ENCODE measurements at regions not wholly inside any gene's neighbourhood (a gene's known extent, or its start where the extent isn't known, plus 50 kb on each side); places are given as distances from the start of the nearest gene placed in this dataset.

DNA sequence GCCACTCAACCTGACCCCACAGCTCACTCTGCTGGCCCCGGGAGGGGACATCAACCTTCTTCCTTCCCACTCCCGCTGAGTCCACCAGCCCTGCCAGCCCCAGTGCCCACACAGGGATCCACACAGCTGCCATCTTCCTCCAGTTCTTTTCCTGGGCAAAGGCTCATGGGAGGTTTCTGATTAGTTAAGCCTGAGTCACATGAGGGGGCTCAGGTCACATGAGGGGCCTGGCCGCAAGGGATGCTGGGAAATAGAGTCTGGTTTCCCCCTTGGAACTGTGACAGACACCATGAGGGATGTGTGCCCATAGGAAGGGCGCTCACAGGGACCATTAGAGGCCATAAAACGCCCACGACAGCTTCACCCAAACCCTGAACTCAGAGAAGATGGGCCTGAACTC, 228.7 kb upstream of the SFSWAP start:
- Histone ChIP-seq H2AFZ (ENCODE audit: low read depth, low read length) (no peak overlapping the region), H3K4me3 (ENCODE audit: low read length) (no peak overlapping the region), H3K36me3 (ENCODE audit: insufficient read depth, low read length) (no peaks in the 10 kb centered on the region), H3K27me3 (ENCODE audit: insufficient read depth, low read length) (no peaks in the 10 kb centered on the region), H3K9me3 (ENCODE audit: low read length) (no peaks in the 10 kb centered on the region), H3K4me1 (ENCODE audit: insufficient read depth, low read length) (no peaks in the 10 kb centered on the region)

DNA sequence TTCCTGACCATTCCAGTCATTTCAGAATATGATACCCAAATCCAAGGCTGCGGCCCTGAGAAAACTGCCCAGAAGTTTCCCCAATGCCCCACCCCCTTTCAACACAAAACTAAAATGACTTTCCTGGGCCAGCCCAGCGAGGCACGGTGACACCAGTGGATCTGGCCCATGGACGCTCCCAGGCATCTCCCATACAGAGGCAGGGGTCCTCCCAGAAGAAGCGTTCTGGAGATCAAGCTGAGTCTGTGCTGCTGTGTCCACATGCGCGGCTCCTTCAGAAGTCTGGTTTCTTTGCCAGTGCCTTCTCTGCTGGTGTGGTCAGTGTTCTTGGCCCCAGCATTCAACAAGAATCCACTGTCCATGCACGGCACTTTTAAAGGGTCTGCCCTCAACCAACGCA, 228.2 kb upstream of the SFSWAP start:
- Histone ChIP-seq H3K36me3 (ENCODE audit: insufficient read depth, low read length) (no peaks in the 10 kb centered on the region), H3K4me1 (ENCODE audit: insufficient read depth, low read length) (no peaks in the 10 kb centered on the region), H2AFZ (ENCODE audit: low read depth, low read length) (no peak overlapping the region), H3K27me3 (ENCODE audit: insufficient read depth, low read length) (no peaks in the 10 kb centered on the region), H3K4me3 (ENCODE audit: low read length) (no peak overlapping the region), H3K9me3 (ENCODE audit: low read length) (no peaks in the 10 kb centered on the region)

DNA sequence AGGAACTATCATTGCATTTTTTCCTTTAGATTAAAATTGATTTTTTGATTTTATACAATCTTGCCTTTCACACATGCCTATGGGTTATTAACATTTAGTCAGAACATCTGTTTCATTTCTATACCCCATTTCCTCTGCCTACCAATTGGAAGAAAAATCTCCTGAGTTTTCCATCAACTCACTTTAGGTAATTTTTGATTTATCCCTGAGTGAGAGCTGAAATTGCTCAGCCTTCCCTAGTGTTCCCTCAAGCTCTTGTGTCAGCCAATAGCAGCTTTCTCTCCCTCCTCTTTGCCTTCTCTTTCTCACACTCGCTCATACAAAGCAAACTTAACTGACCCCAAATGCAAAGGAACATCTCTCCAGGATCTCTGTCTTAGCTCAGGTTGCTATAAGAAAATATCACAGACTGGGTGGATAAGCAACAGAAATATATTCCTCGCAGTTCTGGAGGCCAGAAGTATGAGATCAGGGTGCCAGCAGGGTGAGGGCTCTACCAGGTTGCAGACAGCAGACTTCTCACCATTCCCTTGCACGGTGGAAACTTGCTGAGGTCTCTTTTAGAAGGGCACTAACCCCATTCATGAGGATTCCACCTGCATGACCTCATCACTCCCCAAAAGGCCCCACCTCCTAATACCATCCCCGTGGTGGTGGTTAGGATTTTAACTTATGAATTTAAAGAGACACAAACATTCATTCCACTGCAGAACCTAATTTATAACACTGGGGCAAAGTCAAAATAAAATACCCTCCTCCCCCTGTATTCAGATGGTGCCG, 224.2 kb upstream of the SFSWAP start:
- no peaks in the 10 kb centered on the region for H3K9me3 ChIP-seq (ENCODE audit: low read length)
- no peaks in the 10 kb centered on the region for H3K27me3 ChIP-seq (ENCODE audit: insufficient read depth, low read length)
- H3K36me3 ChIP-seq (ENCODE audit: insufficient read depth, low read length) = no peaks in the 10 kb centered on the region
- no peaks in the 10 kb centered on the region for H3K4me1 ChIP-seq (ENCODE audit: insufficient read depth, low read length)
- no peak overlapping the region for H3K4me3 ChIP-seq (ENCODE audit: low read length)
- no peak overlapping the region for H2AFZ ChIP-seq (ENCODE audit: low read depth, low read length)

DNA sequence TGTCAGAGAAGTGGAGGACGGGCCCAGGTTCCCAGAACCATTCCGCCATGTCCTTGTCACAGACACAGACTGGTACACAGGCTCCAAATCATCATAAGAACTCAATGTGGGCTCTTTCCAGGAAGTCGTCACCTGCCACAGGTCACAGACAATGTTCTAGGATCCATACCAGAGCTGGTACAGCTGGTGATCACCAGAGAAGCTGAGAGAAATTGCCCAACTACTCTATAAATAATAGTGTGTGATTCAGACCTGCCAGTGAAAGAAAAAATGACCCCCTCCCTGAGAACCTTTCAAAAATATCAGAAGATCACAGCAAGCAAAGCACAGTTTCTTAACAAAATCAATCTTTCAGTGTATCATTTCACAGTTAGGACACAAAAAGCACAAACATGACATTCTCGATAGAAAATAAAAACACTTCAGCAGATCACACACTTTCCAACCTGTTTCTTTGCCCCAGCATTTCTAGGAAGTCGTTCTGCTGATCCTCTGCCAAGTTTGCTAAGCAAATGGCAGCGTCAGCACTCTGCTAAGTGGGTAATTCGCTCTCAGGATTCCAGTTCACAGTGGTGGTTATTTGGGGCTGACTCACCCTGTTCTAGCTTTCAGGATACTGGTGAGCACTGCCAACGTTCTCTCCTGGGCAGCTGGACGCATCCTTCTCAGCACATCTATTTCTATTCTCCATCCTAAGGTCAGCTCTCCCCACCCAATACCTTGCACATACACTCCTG, 223.3 kb upstream of the SFSWAP start:
- Histone ChIP-seq H3K9me3 (ENCODE audit: low read length) (no peaks in the 10 kb centered on the region), H3K27me3 (ENCODE audit: insufficient read depth, low read length) (no peaks in the 10 kb centered on the region), H3K36me3 (ENCODE audit: insufficient read depth, low read length) (no peaks in the 10 kb centered on the region), H3K4me1 (ENCODE audit: insufficient read depth, low read length) (no peaks in the 10 kb centered on the region), H2AFZ (ENCODE audit: low read depth, low read length) (no peak overlapping the region), H3K4me3 (ENCODE audit: low read length) (no peak overlapping the region)

DNA sequence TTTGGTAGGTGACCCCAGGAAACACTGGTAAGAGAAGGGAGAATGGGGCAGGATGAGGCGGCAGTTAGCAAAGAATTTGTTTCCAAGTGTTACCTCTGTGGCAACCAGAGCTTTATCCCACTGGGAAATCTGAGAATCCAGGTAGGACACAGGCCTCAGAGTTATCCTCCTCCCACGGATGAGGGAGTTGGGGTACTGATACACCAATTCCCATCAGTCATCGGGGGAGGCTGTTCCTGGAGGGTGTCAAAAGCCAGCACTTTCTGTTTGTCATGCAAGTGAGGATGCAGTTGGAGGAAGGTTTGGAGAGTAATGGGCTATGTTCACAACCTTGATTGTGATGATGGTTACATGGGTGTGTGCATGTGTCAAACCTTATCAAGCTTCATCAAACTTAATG, 221.2 kb upstream of the SFSWAP start:
- H3K27me3 ChIP-seq (ENCODE audit: insufficient read depth, low read length) = no peaks in the 10 kb centered on the region
- no peak overlapping the region for H3K4me3 ChIP-seq (ENCODE audit: low read length)
- no peak overlapping the region for H2AFZ ChIP-seq (ENCODE audit: low read depth, low read length)
- no peaks in the 10 kb centered on the region for H3K9me3 ChIP-seq (ENCODE audit: low read length)
- H3K4me1 ChIP-seq (ENCODE audit: insufficient read depth, low read length) = no peaks in the 10 kb centered on the region
- H3K36me3 ChIP-seq (ENCODE audit: insufficient read depth, low read length) = no peaks in the 10 kb centered on the region

DNA sequence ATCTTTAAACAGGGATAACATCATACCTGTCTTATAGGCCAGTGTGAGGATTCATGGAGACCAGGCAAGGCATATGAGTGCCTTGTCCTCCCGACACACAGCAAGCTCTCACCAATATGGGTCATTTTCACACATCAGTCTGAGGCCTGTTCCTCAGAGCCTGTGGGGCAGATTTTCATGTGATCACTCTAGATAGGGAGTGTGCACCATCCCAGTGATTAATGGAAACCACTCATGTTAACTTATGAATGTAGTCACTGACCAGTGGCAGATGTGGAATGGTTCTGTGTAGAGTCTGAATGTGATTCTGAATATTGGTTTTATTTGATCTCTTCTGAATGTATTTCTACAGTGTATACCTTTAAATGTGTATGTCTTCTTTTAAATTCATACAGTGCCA, 219.7 kb upstream of the SFSWAP start:
- no peaks in the 10 kb centered on the region for H3K9me3 ChIP-seq (ENCODE audit: low read length)
- no peaks in the 10 kb centered on the region for H3K4me1 ChIP-seq (ENCODE audit: insufficient read depth, low read length)
- H3K4me3 ChIP-seq (ENCODE audit: low read length) = no peak overlapping the region
- H3K27me3 ChIP-seq (ENCODE audit: insufficient read depth, low read length) = no peaks in the 10 kb centered on the region
- no peaks in the 10 kb centered on the region for H3K36me3 ChIP-seq (ENCODE audit: insufficient read depth, low read length)
- no peak overlapping the region for H2AFZ ChIP-seq (ENCODE audit: low read depth, low read length)

DNA sequence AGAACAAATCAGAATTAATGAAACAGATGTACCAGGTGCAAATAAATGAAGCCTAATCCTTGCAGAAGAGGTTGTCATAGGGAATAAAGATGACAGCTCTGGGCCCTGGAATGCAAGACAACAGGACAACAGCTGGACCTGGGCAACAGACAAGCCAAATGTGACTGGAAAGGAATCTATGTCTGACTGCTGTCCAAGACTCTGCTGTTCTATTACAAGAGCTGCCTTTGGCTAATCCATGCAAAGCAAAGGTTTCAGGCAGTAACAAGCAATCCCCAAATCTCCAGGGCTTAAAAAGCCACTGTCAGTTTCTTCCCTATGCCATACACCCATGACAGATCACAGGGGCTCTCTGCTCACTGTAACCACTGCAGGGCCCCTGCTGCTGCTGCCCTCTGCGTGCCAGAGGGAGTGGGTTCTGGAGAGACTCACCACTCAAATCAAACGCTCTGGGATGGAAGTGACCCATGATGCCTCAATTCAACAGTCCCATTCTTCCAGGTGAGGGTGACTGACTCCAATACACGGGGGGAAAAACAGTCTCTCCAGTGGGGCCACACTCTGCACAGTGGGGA, 218.9 kb upstream of the SFSWAP start:
- Histone ChIP-seq H3K27me3 (ENCODE audit: insufficient read depth, low read length) (no peaks in the 10 kb centered on the region), H2AFZ (ENCODE audit: low read depth, low read length) (no peak overlapping the region), H3K9me3 (ENCODE audit: low read length) (no peaks in the 10 kb centered on the region), H3K4me1 (ENCODE audit: insufficient read depth, low read length) (no peaks in the 10 kb centered on the region), H3K4me3 (ENCODE audit: low read length) (no peak overlapping the region), H3K36me3 (ENCODE audit: insufficient read depth, low read length) (no peaks in the 10 kb centered on the region)

DNA sequence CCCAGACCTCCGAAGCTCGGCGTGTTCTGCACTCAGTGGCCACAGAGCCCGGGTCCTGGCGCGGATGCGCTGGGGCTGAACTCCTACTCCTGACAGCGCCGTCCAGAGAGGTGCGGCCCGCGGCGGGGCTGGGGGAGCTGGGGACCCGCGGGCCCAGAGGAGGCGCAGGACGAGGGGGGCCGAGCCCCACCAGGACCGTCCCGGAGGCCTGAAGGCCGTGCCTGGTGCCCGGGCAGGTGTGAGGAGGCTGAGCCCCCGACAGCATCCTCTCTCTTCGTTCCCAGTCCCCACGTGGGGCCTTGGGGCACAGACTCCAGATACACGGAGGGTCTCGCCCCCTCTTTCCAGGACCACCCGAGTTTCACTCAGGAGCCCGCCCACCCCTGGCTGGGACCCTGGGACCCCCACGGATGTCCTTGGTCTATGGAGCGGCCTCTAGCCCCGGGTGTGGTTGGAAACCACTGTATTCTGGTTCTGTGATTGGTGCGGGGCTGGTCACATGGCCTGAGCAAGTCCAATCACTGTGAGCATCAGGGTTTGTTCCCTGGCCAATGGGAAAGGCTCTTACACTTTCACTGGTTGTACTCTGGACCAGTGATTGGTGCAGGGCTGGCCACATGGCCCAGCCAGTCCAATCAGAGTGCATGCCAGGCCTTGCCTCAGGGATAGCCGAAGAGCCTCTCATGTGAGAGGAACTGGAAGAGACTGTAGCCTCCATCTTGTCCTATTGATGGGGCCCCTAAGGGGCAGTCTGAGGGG, 217.6 kb upstream of the SFSWAP start:
- H3K9me3 ChIP-seq (ENCODE audit: low read length) = peaks cover 2% of the 10 kb centered on the region
- no peaks in the 10 kb centered on the region for H3K27me3 ChIP-seq (ENCODE audit: insufficient read depth, low read length)
- no peaks in the 10 kb centered on the region for H3K36me3 ChIP-seq (ENCODE audit: insufficient read depth, low read length)
- no peak overlapping the region for H3K4me3 ChIP-seq (ENCODE audit: low read length)
- H3K4me1 ChIP-seq (ENCODE audit: insufficient read depth, low read length) = no peaks in the 10 kb centered on the region
- no peak overlapping the region for H2AFZ ChIP-seq (ENCODE audit: low read depth, low read length)

DNA sequence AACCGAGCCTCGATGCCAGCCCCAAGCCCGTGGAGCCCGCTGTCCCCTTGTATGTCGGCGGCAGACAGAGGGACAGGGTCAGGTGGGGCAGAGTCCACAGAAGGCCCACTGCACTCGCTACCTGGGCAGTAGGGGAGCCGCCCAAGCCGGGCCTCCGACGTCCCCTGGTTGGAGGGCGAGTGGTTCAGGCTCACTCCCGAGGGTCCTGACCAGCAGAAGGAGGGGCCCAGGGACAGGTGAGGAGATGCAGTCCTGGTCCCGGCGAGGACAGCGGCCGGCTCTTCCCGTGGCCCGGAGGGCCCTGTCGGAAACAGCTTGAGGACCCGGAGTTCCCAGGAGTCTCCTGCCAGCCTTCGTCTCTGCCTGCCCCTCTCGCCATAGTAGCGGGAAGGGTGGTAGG, 216.7 kb upstream of the SFSWAP start:
- Histone ChIP-seq H3K36me3 (ENCODE audit: insufficient read depth, low read length) (no peaks in the 10 kb centered on the region), H3K27me3 (ENCODE audit: insufficient read depth, low read length) (no peaks in the 10 kb centered on the region), H2AFZ (ENCODE audit: low read depth, low read length) (no peak overlapping the region), H3K9me3 (ENCODE audit: low read length) (peaks cover 5% of the 10 kb centered on the region), H3K4me1 (ENCODE audit: insufficient read depth, low read length) (no peaks in the 10 kb centered on the region), H3K4me3 (ENCODE audit: low read length) (no peak overlapping the region)

DNA sequence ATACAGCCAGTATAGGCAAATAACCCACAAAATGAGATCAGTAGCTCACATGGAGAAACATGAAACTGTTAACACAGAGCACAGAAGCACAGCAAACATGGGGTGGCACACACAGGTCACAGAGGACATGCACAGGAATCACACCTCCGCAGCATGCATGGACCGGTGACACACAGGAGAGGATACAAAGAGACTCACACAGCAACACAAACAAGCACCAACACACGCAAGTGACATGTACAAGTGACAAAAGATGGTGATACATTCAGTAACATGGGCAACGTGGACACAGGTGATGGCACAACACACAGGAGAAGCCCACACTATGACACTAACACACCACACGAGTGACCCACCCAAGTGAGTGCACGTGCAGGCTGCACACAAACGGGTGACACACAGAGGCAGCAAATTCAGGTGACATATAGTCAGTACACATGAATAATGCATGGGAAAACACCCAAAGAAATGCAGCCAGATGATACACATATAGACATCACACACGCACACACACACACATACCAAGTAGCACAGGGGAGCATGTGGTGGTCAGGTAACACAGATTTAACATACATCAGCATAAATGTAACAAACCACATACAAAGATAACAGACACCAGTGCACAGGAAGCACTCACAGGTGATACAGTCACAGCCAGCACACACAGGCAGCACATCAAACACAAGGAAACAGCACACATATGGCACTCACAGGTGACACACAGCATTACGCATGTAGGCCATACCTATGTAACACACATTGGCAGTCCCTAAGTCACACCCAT, 216.0 kb upstream of the SFSWAP start:
- Histone ChIP-seq H2AFZ (ENCODE audit: low read depth, low read length) (no peak overlapping the region), H3K4me3 (ENCODE audit: low read length) (no peak overlapping the region), H3K4me1 (ENCODE audit: insufficient read depth, low read length) (no peaks in the 10 kb centered on the region), H3K9me3 (ENCODE audit: low read length) (peaks cover 5% of the 10 kb centered on the region), H3K27me3 (ENCODE audit: insufficient read depth, low read length) (no peaks in the 10 kb centered on the region), H3K36me3 (ENCODE audit: insufficient read depth, low read length) (no peaks in the 10 kb centered on the region)

DNA sequence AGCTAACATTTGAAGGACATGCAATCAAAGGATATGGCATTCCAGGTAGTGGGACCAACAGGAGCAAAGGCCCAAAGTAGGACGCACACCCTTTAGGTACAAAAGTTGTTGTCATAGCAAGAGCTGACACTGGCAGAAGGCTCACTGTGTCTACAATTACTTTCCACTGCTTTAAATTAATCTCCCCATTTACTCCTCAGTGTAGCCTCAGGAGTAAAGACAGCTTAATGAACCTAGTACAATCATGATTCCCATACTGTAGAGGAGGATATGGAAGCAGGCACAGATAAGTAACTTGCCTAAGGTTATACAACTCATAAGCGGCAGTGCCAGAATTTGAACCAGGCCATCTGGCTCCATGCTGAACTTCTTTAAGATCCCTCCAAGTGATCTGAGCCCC, 212.9 kb upstream of the SFSWAP start:
- Histone ChIP-seq H2AFZ (ENCODE audit: low read depth, low read length) (no peak overlapping the region), H3K9me3 (ENCODE audit: low read length) (peaks cover 5% of the 10 kb centered on the region), H3K4me3 (ENCODE audit: low read length) (no peak overlapping the region), H3K36me3 (ENCODE audit: insufficient read depth, low read length) (no peaks in the 10 kb centered on the region), H3K4me1 (ENCODE audit: insufficient read depth, low read length) (no peaks in the 10 kb centered on the region), H3K27me3 (ENCODE audit: insufficient read depth, low read length) (no peaks in the 10 kb centered on the region)

DNA sequence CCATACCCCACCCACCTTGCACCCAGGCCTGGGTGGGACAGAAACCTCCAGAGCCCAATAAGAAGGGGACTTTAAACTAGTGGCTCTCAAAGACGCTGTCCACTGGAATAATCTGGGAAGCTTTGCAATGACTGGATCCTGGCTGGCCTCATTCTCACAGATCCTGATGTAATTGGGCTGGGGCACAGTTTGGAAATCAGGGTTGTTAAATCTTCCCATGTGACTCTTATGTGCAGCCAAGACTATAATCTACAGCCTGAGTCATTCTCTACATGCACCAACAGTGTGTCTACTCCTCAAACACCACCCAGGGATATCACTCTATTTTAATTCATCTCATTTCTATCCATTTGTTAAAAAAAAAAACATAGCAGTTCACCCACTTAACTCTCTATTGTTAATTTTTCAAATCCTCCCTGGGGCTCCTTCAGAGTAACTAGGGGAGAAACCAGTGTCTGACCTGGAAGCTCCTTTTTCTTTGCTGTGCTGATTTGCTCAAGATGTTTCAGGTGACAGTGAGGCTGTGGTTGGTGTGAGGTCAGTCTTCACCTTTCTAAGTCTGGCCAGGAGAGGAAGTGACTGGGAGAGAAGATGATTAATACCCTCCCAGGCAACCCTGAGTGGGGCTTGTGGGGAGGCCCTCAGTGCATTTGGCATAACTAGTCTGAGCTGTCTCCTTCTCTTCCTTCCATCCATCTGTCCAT, 211.6 kb upstream of the SFSWAP start:
- peaks cover 5% of the 10 kb centered on the region for H3K9me3 ChIP-seq (ENCODE audit: low read length)
- H3K36me3 ChIP-seq (ENCODE audit: insufficient read depth, low read length) = no peaks in the 10 kb centered on the region
- H3K4me1 ChIP-seq (ENCODE audit: insufficient read depth, low read length) = no peaks in the 10 kb centered on the region
- no peak overlapping the region for H3K4me3 ChIP-seq (ENCODE audit: low read length)
- no peak overlapping the region for H2AFZ ChIP-seq (ENCODE audit: low read depth, low read length)
- H3K27me3 ChIP-seq (ENCODE audit: insufficient read depth, low read length) = no peaks in the 10 kb centered on the region

Measured in neuron (in vitro differentiated cells).